HL-60 (cell line): ENCODE measurements at regions not wholly inside any gene's neighbourhood (a gene's known extent, or its start where the extent isn't known, plus 50 kb on each side); places are given as distances from the start of the nearest gene placed in this dataset.

Experiments used
- DNase-seq, 2 experiments: peaks; one replicate each; pipeline ENCODE4 v3.0.0-alpha.2; 2010 to 2020; ENCODE audit warnings: low read depth in 1 of 2, low spot score in 1 of 2
- H3K27ac ChIP-seq: fragments of 250-450 bp; sonication (Bioruptor Pico); replicated peaks from 2 replicates; pipeline ENCODE4 v1.5.1; 2020; ENCODE audit warnings: mild to moderate bottlenecking, moderate library complexity
- H3K27me3 ChIP-seq: fragments of 250-450 bp; sonication (Bioruptor Pico); 2 replicates; pipeline ENCODE4 v1.5.1; 2021; ENCODE audit warnings: mild to moderate bottlenecking, moderate library complexity; ENCODE audit not compliant: insufficient read depth, poor library complexity, severe bottlenecking
- H3K4me3 ChIP-seq: replicated peaks from 2 replicates; pipeline ENCODE4 v1.5.1; 2011; ENCODE audit warnings: mild to moderate bottlenecking, control low read depth, low read length; ENCODE audit not compliant: insufficient read depth
- CTCF ChIP-seq: IDR thresholded peaks from one replicate; pipeline ENCODE4 v1.5.1; 2011; ENCODE audit warnings: low read length, control low read depth, inconsistent platforms; ENCODE audit not compliant: insufficient read depth
- GABPA ChIP-seq: IDR thresholded peaks from 2 replicates; pipeline ENCODE4 v1.6.1; 2012; ENCODE audit warnings: low read depth
- POLR2AphosphoS5 ChIP-seq: IDR thresholded peaks from 2 replicates; pipeline ENCODE4 v1.6.1; 2012; ENCODE audit warnings: low read depth
- REST ChIP-seq: IDR thresholded peaks from 2 replicates; pipeline ENCODE4 v1.6.1; 2012; ENCODE audit warnings: low read depth; ENCODE audit not compliant: insufficient replicate concordance
- SPI1 ChIP-seq: IDR thresholded peaks from 2 replicates; pipeline ENCODE4 v1.6.1; 2012; ENCODE audit warnings: low read depth, mild to moderate bottlenecking, borderline replicate concordance

- Histone ChIP-seq H3K27me3 (no peaks in the 10 kb centered on the region), H3K27ac (peak overlapping the region; percentile 87), H3K4me3 (peak overlapping the region; percentile 15; the same call in 1 of the 2 replicates)
- peak; percentile 92 to 99 for DNase-seq
- 0 out of 2 replicates have a peak, but pooled peaks have one; percentile 14 for TF ChIP-seq SPI1
- peak; percentile 32 for TF ChIP-seq REST
- TF ChIP-seq POLR2AphosphoS5 = peak; percentile 97
- TF ChIP-seq GABPA = no peak
- TF ChIP-seq CTCF = no peak
Observed at GRCh38 chr1:25022361-25023189, 92.5 kb upstream of the RUNX3 start.

- DNase-seq = no peak
- no peak for TF ChIP-seq REST
- no peak for TF ChIP-seq SPI1
- no peak for TF ChIP-seq CTCF
- no peak for TF ChIP-seq GABPA
- TF ChIP-seq POLR2AphosphoS5 = no peak
- Histone ChIP-seq H3K27me3 (no peaks in the 10 kb centered on the region), H3K27ac (peak overlapping the region; percentile 87), H3K4me3 (no peak overlapping the region)
Observed at GRCh38 chr1:25021591-25022215, 91.6 kb upstream of the RUNX3 start.

GRCh38 chr1:25020851-25021590 is 90.9 kb upstream of the RUNX3 start:
- Histone ChIP-seq H3K27ac (peak overlapping the region; percentile 87), H3K4me3 (no peak overlapping the region), H3K27me3 (no peaks in the 10 kb centered on the region)
- TF ChIP-seq GABPA (no peak), CTCF (no peak), POLR2AphosphoS5 (peak; percentile 9; the same call in 1 of the 2 replicates), REST (no peak), SPI1 (no peak)
- DNase-seq = no peak
